Keratinocyte (primary cell): ENCODE measurements at regions not wholly inside any gene's neighbourhood (a gene's known extent, or its start where the extent isn't known, plus 50 kb on each side); places are given as distances from the start of the nearest gene placed in this dataset.

Experiments used
- DNase-seq: peaks from one replicate; pipeline ENCODE4 v3.0.0-alpha.2; 2011; ENCODE audit warnings: low read depth, missing footprints, low spot score
- FAIRE-seq: peaks from 2 replicates; lab custom pipeline; 2011; peaks lifted over from hg19 to GRCh38; lab: Jason Lieb, UNC
- H2AFZ ChIP-seq: 2 replicates; pipeline ENCODE4 v1.6.0; 2012; ENCODE audit warnings: low read length, control low read depth, inconsistent platforms; ENCODE audit not compliant: control insufficient read depth
- H3K27ac ChIP-seq: 2 replicates; pipeline ENCODE4 v1.5.1; 2011; ENCODE audit warnings: low read length; ENCODE audit not compliant: control insufficient read depth, insufficient read depth
- H3K27me3 ChIP-seq: 3 replicates; pipeline ENCODE4 v1.6.0; 2011; ENCODE audit warnings: low read length; ENCODE audit not compliant: control insufficient read depth, insufficient read depth; ENCODE audit errors: extremely low read depth
- H3K36me3 ChIP-seq, 2 experiments: 2 replicates in 1 of 2; 3 replicates in 1 of 2; pipeline ENCODE4 v1.5.1; 2011; ENCODE audit warnings: low read length in 2 of 2, mild to moderate bottlenecking in 1 of 2; ENCODE audit not compliant: control insufficient read depth in 2 of 2, insufficient read depth in 2 of 2; ENCODE audit errors: extremely low read depth in 1 of 2
- H3K4me1 ChIP-seq: 3 replicates; pipeline ENCODE4 v1.5.1; 2011; ENCODE audit warnings: low read length; ENCODE audit not compliant: control insufficient read depth, insufficient read depth; ENCODE audit errors: extremely low read depth
- H3K4me2 ChIP-seq: 3 replicates; pipeline ENCODE4 v1.6.0; 2011; ENCODE audit warnings: low read depth, low read length; ENCODE audit not compliant: control insufficient read depth, insufficient read depth; ENCODE audit errors: extremely low read depth
- H3K4me3 ChIP-seq, 3 experiments: fragments of 200-600 bp in 1 of 3; sonication (generic) in 1 of 3; 2 replicates in 2 of 3; 3 replicates in 1 of 3; pipeline ENCODE4 v1.5.1; 2011 to 2016; ENCODE audit warnings: low read length in 3 of 3, mild to moderate bottlenecking in 3 of 3, control low read depth in 2 of 3, inconsistent platforms in 1 of 3, low read depth in 1 of 3, mixed read lengths in 1 of 3, mixed run types in 1 of 3, moderate library complexity in 1 of 3; ENCODE audit not compliant: control insufficient read depth in 2 of 3, insufficient read depth in 2 of 3; ENCODE audit errors: extremely low read depth in 1 of 3
- H3K79me2 ChIP-seq: 2 replicates; pipeline ENCODE4 v1.6.0; 2012; ENCODE audit warnings: low read length; ENCODE audit not compliant: control insufficient read depth, insufficient read depth
- H3K9ac ChIP-seq: 3 replicates; pipeline ENCODE4 v1.6.0; 2011; ENCODE audit warnings: low read length; ENCODE audit not compliant: control insufficient read depth, insufficient read depth; ENCODE audit errors: extremely low read depth
- H3K9me1 ChIP-seq: 3 replicates; pipeline ENCODE4 v1.6.0; 2011; ENCODE audit warnings: low read length; ENCODE audit not compliant: control insufficient read depth, insufficient read depth; ENCODE audit errors: extremely low read depth
- H3K9me3 ChIP-seq: 2 replicates; pipeline ENCODE4 v1.5.1; 2012; ENCODE audit warnings: low read depth, low read length; ENCODE audit not compliant: control insufficient read depth
- H4K20me1 ChIP-seq: 3 replicates; pipeline ENCODE4 v1.6.0; 2011; ENCODE audit warnings: low read length; ENCODE audit not compliant: control insufficient read depth, insufficient read depth; ENCODE audit errors: extremely low read depth
- CTCF ChIP-seq, 3 experiments: IDR thresholded peaks in 1 of 3; conservative IDR thresholded peaks in 1 of 3; optimal IDR thresholded peaks in 1 of 3; 2 replicates in 2 of 3; 3 replicates in 1 of 3; pipeline versions ENCODE3 to v1.5.1; 2011; ENCODE audit warnings: low read length in 3 of 3, mild to moderate bottlenecking in 3 of 3, moderate library complexity in 2 of 3, control low read depth in 1 of 3, inconsistent platforms in 1 of 3; ENCODE audit not compliant: insufficient read depth in 2 of 3; ENCODE audit errors: extremely low read depth in 1 of 3
- EZH2 ChIP-seq: IDR thresholded peaks from one replicate; pipeline ENCODE4 v1.6.1; 2012; ENCODE audit warnings: inconsistent platforms, mild to moderate bottlenecking, low read length, moderate library complexity
- dilution Hi-C: fragments of 300-500 bp; cut with MboI; formaldehyde crosslinking; loops from one replicate; pipeline ENCODE4 v1.7.0; 2020; ENCODE audit warnings: low sequenced_read_pairs; ENCODE audit not compliant: extremely low pct_ligation_motif_present

GRCh38 chr6:71181565-71181964 is 107.0 kb upstream of the OGFRL1 start:
- Histone ChIP-seq H3K9me3 (no peaks in the 10 kb centered on the region), H3K36me3 (no peaks in the 10 kb centered on the region), H3K4me1 (peaks cover 10% of the 10 kb centered on the region), H3K79me2 (no peaks in the 10 kb centered on the region), H3K9me1 (no peaks in the 10 kb centered on the region), H3K4me3 (no peak overlapping the region), H4K20me1 (no peaks in the 10 kb centered on the region), H3K27ac (no peak overlapping the region), H3K9ac (no peak overlapping the region), H2AFZ (peak overlapping the region; percentile 2), H3K4me2 (peak overlapping the region; percentile 11), H3K27me3 (no peaks in the 10 kb centered on the region)
- DNase-seq (peak; percentile 5), FAIRE-seq (peak; percentile 97)
- dilution Hi-C loops, result no loop called here
- TF ChIP-seq EZH2 (no peak), CTCF (optimal IDR thresholded peaks at IDR 0.05 in 1 of 3, IDR thresholded peaks at IDR 0.05 in 1 of 3, conservative IDR thresholded peaks at IDR 0.05 in 1 of 3; ENCODE audit: extremely low read depth in 1 of 3, insufficient read depth in 2 of 3, low read length in 3 of 3) (no peak)

- dilution Hi-C loops, result no loop called here
- no peak overlapping the region for H3K4me2 ChIP-seq
- H3K4me3 ChIP-seq, result no peak overlapping the region
- H3K79me2 ChIP-seq, result no peaks in the 10 kb centered on the region
- H3K27ac ChIP-seq, result no peak overlapping the region
- no peak for FAIRE-seq
- TF ChIP-seq CTCF (optimal IDR thresholded peaks at IDR 0.05 in 1 of 3, IDR thresholded peaks at IDR 0.05 in 1 of 3, conservative IDR thresholded peaks at IDR 0.05 in 1 of 3; ENCODE audit: extremely low read depth in 1 of 3, insufficient read depth in 2 of 3, low read length in 3 of 3) (no peak), EZH2 (no peak)
- no peaks in the 10 kb centered on the region for H3K27me3 ChIP-seq
- DNase-seq, result no peak
- H3K9me3 ChIP-seq, result no peaks in the 10 kb centered on the region
- H3K9ac ChIP-seq, result no peak overlapping the region
- no peaks in the 10 kb centered on the region for H3K36me3 ChIP-seq
- H3K4me1 ChIP-seq, result no peaks in the 10 kb centered on the region
- no peaks in the 10 kb centered on the region for H3K9me1 ChIP-seq
- H4K20me1 ChIP-seq, result no peaks in the 10 kb centered on the region
- no peak overlapping the region for H2AFZ ChIP-seq
These were observed 101.5 kb upstream of the OGFRL1 start for GRCh38 chr6:71187141-71187540.
